Lower leg skin (tissue), 4 donors: ENCODE measurements at regions not wholly inside any gene's neighbourhood (a gene's known extent, or its start where the extent isn't known, plus 50 kb on each side); places are given as distances from the start of the nearest gene placed in this dataset.

Experiments
- DNase-seq, 2 donors: peaks; one replicate each; pipeline ENCODE4 v3.0.0-alpha.2; 2019; ENCODE audit warnings: low spot score in 2 of 2
- H3K4me3 ChIP-seq: fragments of 200-600 bp; sonication (generic); 2 replicates; pipeline ENCODE4 v1.5.1; 2017; ENCODE audit warnings: mild to moderate bottlenecking, low read depth; ENCODE audit not compliant: poor library complexity, severe bottlenecking
- POLR2A ChIP-seq, 2 donors: fragments of 450-650 bp; IDR thresholded peaks; one replicate each; pipeline ENCODE4 v1.6.1; 2016 to 2017; ENCODE audit warnings: antibody characterized with exemption in 2 of 2, mild to moderate bottlenecking in 1 of 2, moderate library complexity in 1 of 2
- WGBS, 2 donors: methylation state at CpG; one replicate each; pipeline ENCODE4 v1.1.5; 2018; 5-methylcytosine and 5-hydroxymethylcytosine counted together
- intact Hi-C: fragments of 100-400 bp; cut with DNase I; formaldehyde crosslinking; loops from one replicate; pipeline ENCODE4 v1.15.0; 2023; ENCODE audit warnings: low total_unique reads
- TF ChIP-seq, protein P1 (sequence below), 3 donors: fragments of 450-650 bp; IDR thresholded peaks; one replicate each; pipeline ENCODE4 v1.5.1; 2016; ENCODE audit warnings: antibody characterized with exemption in 3 of 3, mild to moderate bottlenecking in 3 of 3, moderate library complexity in 2 of 3

DNA sequence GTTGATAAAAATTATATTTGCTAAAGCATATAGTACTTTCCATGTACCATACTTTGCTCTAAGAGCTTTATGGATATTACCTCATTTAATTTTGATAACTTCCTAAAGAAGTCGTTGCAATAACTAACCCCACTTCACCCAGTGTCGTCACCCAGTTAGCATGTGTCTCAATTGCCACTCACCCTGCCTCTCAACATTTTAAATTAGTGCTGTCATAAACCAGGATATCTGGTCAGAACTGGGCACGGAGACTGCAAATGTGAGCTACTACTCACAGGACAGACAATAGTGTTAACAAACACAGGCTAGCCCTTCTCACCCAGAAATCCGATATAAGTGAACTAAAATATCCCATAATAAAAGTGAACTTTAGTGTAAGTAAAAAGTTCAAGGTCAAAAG lies 430.6 kb downstream of the KLF12 start:
- no peak for DNase-seq
- TF ChIP-seq, protein P1, sequence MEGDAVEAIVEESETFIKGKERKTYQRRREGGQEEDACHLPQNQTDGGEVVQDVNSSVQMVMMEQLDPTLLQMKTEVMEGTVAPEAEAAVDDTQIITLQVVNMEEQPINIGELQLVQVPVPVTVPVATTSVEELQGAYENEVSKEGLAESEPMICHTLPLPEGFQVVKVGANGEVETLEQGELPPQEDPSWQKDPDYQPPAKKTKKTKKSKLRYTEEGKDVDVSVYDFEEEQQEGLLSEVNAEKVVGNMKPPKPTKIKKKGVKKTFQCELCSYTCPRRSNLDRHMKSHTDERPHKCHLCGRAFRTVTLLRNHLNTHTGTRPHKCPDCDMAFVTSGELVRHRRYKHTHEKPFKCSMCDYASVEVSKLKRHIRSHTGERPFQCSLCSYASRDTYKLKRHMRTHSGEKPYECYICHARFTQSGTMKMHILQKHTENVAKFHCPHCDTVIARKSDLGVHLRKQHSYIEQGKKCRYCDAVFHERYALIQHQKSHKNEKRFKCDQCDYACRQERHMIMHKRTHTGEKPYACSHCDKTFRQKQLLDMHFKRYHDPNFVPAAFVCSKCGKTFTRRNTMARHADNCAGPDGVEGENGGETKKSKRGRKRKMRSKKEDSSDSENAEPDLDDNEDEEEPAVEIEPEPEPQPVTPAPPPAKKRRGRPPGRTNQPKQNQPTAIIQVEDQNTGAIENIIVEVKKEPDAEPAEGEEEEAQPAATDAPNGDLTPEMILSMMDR (IDR thresholded peaks at IDR 0.05): no peak
- TF ChIP-seq POLR2A (IDR thresholded peaks at IDR 0.05): no peak
- H3K4me3 ChIP-seq: no peak overlapping the region
- WGBS, 2 donors: 83 to 88% methylated on average over 4 of the region's 4 CpGs
- intact Hi-C loops: no loop called here

DNA sequence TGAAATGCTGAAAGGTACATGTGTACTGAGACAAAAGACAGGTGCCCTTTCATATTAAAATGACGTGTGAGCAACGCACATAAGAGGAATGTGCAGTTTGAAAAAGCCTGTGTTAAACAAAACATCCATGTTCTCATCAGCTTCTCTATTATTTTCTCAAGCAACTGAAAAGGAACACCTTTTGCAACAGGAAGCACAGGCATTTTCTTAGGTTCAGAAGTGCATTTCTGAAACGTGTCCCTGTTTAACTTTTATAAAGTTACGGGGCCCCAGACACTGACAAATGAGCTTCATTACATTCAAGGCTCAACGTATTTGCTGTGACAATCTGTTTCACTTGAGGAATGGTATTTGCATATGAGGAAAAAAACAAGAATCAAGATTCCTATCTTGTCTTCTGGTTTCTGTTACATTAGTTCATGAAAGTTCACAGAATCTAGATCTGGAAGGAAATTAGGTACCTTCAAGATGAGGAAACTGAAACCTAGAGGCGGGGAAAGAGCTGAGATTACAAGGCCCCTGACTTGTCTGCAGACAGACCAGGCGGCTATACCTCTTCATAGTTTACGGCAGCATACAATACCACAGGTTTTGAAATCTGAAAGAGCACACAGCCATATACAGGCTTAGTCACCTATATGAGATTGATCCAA lies 431.7 kb downstream of the KLF12 start:
- TF ChIP-seq, protein P1 (IDR thresholded peaks at IDR 0.05): no peak
- TF ChIP-seq POLR2A (IDR thresholded peaks at IDR 0.05): no peak
- H3K4me3 ChIP-seq: no peak overlapping the region
- 46 to 51% methylated on average over 8 of the region's 8 CpGs for WGBS, 2 donors
- no peak for DNase-seq
- intact Hi-C loops: no loop called here

DNA sequence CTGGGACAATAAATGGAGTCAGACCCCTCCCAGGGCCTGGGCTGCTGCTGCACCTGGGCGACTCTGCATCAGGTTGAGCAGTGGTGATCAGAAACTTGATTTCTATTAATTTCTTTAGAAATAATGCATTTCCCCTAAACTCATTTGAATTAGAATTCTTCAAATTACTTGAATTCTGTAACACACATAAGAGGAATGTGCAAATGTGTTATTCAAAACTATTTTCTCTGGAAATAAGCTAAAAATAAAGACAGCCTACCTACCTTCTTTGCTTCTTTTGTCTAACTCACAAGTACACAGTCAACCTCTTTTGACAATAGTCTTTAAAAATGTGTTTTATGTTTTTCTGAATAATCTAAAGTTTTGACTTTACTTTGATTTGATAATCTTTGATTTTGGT lies 433.0 kb downstream of the KLF12 start:
- no peak overlapping the region for H3K4me3 ChIP-seq
- TF ChIP-seq, protein P1 (IDR thresholded peaks at IDR 0.05): no peak
- no peak for TF ChIP-seq POLR2A (IDR thresholded peaks at IDR 0.05)
- intact Hi-C loops: no loop called here
- WGBS, 2 donors: 74 to 97% methylated on average over 1 of the region's 1 CpG
- no peak for DNase-seq

DNA sequence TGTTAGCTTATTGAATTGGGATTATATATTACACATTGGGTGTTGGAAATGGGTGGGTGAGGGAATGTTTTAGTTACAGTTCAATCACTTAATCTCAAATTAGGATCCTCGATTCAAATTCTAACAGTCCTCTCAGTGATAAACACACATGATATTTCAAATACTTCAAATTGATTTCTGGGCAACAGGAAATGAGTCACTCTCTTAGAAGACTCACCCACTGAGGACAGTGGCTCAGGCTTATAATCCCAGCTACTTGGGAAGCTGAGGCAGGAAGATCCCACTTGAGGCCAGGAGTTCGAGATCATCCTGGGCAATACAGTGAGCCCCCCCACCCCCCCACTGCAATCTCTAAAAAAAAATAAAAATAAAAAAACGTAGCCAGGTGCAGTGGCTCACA lies 435.3 kb downstream of the KLF12 start:
- intact Hi-C loops: no loop called here
- H3K4me3 ChIP-seq: no peak overlapping the region
- no peak for DNase-seq
- TF ChIP-seq, protein P1 (IDR thresholded peaks at IDR 0.05): no peak
- TF ChIP-seq POLR2A (IDR thresholded peaks at IDR 0.05): no peak
- WGBS, 2 donors: 84 to 88% methylated on average over 3 of the region's 3 CpGs

DNA sequence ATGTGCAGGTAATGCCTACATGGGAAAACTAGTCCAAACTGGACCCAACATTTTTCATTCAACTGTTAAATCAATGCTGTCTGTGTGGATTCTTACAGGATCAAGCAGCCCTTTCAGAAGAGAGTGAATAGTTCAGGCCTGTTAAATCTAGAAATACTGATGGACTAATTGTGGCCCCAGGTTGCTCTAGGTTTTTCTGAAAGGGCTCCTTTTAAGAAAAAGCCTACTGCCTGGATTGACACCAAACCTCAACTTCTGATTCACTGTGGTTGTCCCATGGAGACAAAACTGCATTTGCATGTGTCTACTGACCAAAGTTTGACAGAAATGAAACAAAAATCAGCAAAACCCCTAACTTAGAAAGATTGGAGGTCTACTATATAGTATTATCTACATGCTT lies 437.0 kb downstream of the KLF12 start:
- H3K4me3 ChIP-seq: no peak overlapping the region
- DNase-seq: no peak
- TF ChIP-seq, protein P1 (IDR thresholded peaks at IDR 0.05): no peak
- TF ChIP-seq POLR2A (IDR thresholded peaks at IDR 0.05): no peak
- intact Hi-C loops: no loop called here

DNA sequence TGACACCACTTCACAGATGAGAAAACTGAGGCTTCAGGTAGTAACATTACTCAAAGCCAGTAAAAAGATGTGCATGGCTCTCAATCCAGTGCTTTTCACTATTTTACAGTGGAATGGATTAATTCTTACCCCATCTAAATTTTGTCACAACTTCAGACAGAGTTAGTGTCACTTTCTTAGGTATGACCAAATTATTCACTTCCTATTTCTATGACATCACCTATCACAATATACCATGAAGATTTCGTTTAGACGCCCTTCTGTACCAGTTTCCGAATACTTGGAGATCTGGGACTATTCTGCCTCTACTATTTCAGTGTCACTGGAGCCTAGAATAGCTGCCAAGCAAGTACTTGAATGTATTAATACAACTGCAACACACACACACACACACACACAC lies 437.5 kb downstream of the KLF12 start:
- 95% methylated on average over 3 of the region's 3 CpGs for WGBS, 2 donors
- no peak for DNase-seq
- no peak overlapping the region for H3K4me3 ChIP-seq
- intact Hi-C loops: no loop called here
- TF ChIP-seq POLR2A (IDR thresholded peaks at IDR 0.05): no peak
- TF ChIP-seq, protein P1 (IDR thresholded peaks at IDR 0.05): no peak
